ENCODE measurements at regions not wholly inside any gene's neighbourhood (a gene's known extent, or its start where the extent isn't known, plus 50 kb on each side); places are given as distances from the start of the nearest gene placed in this dataset.

DNA sequence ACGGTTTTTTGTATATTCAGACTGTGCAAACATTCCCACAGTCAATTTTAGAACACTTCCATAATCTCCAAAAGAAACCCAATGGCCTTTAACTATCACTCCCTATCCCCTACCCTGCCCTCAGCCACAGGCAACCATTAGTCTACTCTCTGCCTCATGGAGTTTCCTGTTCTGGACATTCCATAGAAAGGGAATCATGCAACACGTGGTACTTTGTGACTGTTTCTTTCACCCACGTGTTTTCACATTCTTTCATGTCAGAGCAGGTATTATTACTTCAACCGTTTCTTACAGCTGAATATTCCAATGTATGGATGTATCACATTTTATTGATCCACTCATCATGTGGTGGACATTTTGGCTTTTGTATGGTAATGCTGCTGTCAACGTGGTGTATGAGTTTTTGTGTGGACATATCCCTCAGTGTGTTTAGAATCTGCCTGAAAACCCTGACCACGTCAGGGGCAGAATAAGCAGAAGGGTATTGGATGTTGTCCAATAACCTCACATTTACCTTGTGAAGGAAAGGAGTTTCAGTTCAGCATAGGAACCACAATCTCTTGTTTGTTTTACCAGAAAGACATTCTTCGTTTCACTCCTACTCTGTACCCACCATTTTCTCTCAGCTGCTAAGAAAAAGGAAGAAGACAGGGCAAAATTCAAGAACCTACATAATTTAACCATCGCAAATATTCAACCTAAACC is 107.5 kb upstream of the DYRK2 start:
- H3K4me2 ChIP-seq (ENCODE audit: insufficient read depth, low read length), result no peak overlapping the region
- no peak overlapping the region for H3K9ac ChIP-seq (ENCODE audit: insufficient read depth in 1 of 2, low read depth in 2 of 2, low read length in 2 of 2)
- no peaks in the 10 kb centered on the region for H3K9me1 ChIP-seq (ENCODE audit: control insufficient read depth, insufficient read depth, low read length)
- BruUV-seq (replicated peaks), result no TSS peak
- no peaks in the 10 kb centered on the region for H4K20me1 ChIP-seq (replicated peaks; ENCODE audit: control insufficient read depth, insufficient read depth, low read length)
- ATAC-seq (no peak), DNase-seq (ENCODE audit: extremely low read depth in 1 of 4, low spot score in 3 of 4) (no peak), FAIRE-seq (no peak)
- in situ Hi-C loops (cut with MboI) (no loop called here), intact Hi-C loops (cut with micrococcal nuclease) (no loop called here)
- ChIA-PET CTCF (ENCODE audit: low intra/inter-chr PET ratio) (no interaction called here), POLR2A (no interaction called here)
- no peak overlapping the region for H3K27ac ChIP-seq (ENCODE audit: extremely low read depth, low read depth, low read length)
- H3K4me1 ChIP-seq (replicated peaks in 1 of 2; ENCODE audit: control insufficient read depth in 2 of 2, insufficient read depth in 2 of 2, low read length in 2 of 2), result no peaks in the 10 kb centered on the region
- WGBS (ENCODE audit: insufficient coverage, low coverage, missing lambda C conversion rate), result 0% methylated on average over 8 of the region's 8 CpGs
- H3K36me3 ChIP-seq (ENCODE audit: control insufficient read depth, insufficient read depth, low read length), result no peaks in the 10 kb centered on the region
- no peak overlapping the region for H3K4me3 ChIP-seq
- H2AFZ ChIP-seq (ENCODE audit: low read depth, low read length), result no peak overlapping the region
- no peaks in the 10 kb centered on the region for H3K9me3 ChIP-seq (replicated peaks; ENCODE audit: control insufficient read depth, insufficient read depth, low read depth, low read length)
- no peaks in the 10 kb centered on the region for H3K79me2 ChIP-seq (ENCODE audit: control insufficient read depth, insufficient read depth, low read length)
- H3K27me3 ChIP-seq (ENCODE audit: control insufficient read depth in 2 of 2, insufficient read depth in 2 of 2, low read length in 2 of 2), result peaks cover 0 to 6% of the 10 kb centered on the region in 2 experiments; a peak in 1 of 5 replicates
- TF ChIP-seq NR2C2 (CRISPR knock-in tag; IDR thresholded peaks at IDR 0.05) (no peak), NR2C2 (tag; IDR thresholded peaks at IDR 0.05) (no peak), FOSL1 (tag; conservative IDR thresholded peaks at IDR 0.05) (no peak), ZNF217 (CRISPR knock-in tag; IDR thresholded peaks at IDR 0.05) (no peak), ZZZ3 (IDR thresholded peaks at IDR 0.05) (no peak), EP400 (IDR thresholded peaks at IDR 0.05) (no peak), ZNF717 (CRISPR knock-in tag; IDR thresholded peaks at IDR 0.05) (no peak), ZNF589 (CRISPR knock-in tag; IDR thresholded peaks at IDR 0.05; ENCODE audit: low read depth) (no peak), TEAD1 (CRISPR knock-in tag; IDR thresholded peaks at IDR 0.05) (no peak), NFRKB (IDR thresholded peaks at IDR 0.05; ENCODE audit: low read depth) (no peak), SMARCA4 (IDR thresholded peaks at IDR 0.05) (no peak), BRD9 (IDR thresholded peaks at IDR 0.05; ENCODE audit: low read depth, partially characterized antibody) (no peak)
- TF ChIP-seq, protein P1, sequence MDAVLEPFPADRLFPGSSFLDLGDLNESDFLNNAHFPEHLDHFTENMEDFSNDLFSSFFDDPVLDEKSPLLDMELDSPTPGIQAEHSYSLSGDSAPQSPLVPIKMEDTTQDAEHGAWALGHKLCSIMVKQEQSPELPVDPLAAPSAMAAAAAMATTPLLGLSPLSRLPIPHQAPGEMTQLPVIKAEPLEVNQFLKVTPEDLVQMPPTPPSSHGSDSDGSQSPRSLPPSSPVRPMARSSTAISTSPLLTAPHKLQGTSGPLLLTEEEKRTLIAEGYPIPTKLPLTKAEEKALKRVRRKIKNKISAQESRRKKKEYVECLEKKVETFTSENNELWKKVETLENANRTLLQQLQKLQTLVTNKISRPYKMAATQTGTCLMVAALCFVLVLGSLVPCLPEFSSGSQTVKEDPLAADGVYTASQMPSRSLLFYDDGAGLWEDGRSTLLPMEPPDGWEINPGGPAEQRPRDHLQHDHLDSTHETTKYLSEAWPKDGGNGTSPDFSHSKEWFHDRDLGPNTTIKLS (IDR thresholded peaks at IDR 0.05; ENCODE audit: borderline replicate concordance, low read depth), result no peak
- TF ChIP-seq, protein P2, sequence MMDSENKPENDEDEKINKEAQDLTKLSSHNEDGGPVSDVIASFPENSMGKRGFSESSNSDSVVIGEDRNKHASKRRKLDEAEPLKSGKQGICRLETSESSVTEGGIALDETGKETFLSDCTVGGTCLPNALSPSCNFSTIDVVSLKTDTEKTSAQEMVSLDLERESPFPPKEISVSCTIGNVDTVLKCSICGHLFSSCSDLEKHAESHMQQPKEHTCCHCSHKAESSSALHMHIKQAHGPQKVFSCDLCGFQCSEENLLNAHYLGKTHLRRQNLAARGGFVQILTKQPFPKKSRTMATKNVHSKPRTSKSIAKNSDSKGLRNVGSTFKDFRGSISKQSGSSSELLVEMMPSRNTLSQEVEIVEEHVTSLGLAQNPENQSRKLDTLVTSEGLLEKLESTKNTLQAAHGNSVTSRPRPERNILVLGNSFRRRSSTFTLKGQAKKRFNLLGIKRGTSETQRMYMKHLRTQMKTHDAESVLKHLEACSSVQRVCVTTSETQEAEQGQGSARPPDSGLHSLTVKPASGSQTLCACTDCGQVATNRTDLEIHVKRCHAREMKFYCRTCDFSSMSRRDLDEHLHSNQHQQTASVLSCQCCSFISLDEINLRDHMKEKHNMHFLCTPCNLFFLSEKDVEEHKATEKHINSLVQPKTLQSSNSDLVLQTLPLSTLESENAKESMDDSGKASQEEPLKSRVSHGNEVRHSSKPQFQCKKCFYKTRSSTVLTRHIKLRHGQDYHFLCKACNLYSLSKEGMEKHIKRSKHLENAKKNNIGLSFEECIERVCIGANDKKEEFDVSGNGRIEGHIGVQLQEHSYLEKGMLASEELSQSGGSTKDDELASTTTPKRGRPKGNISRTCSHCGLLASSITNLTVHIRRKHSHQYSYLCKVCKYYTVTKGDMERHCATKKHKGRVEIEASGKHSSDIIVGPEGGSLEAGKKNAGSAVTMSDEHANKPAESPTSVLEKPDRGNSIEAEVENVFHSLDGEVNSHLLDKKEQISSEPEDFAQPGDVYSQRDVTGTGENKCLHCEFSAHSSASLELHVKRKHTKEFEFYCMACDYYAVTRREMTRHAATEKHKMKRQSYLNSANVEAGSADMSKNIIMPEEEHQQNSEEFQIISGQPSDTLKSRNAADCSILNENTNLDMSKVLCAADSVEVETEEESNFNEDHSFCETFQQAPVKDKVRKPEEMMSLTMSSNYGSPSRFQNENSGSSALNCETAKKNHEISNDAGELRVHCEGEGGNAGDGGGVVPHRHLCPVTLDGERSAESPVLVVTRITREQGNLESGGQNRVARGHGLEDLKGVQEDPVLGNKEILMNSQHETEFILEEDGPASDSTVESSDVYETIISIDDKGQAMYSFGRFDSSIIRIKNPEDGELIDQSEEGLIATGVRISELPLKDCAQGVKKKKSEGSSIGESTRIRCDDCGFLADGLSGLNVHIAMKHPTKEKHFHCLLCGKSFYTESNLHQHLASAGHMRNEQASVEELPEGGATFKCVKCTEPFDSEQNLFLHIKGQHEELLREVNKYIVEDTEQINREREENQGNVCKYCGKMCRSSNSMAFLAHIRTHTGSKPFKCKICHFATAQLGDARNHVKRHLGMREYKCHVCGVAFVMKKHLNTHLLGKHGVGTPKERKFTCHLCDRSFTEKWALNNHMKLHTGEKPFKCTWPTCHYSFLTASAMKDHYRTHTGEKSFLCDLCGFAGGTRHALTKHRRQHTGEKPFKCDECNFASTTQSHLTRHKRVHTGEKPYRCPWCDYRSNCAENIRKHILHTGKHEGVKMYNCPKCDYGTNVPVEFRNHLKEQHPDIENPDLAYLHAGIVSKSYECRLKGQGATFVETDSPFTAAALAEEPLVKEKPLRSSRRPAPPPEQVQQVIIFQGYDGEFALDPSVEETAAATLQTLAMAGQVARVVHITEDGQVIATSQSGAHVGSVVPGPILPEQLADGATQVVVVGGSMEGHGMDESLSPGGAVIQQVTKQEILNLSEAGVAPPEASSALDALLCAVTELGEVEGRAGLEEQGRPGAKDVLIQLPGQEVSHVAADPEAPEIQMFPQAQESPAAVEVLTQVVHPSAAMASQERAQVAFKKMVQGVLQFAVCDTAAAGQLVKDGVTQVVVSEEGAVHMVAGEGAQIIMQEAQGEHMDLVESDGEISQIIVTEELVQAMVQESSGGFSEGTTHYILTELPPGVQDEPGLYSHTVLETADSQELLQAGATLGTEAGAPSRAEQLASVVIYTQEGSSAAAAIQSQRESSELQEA (IDR thresholded peaks at IDR 0.05; ENCODE audit: low read depth), result no peak

Measured in K562 (cell line).